Activated T-helper 2 cell treated with anti-CD3 and anti-CD28 coated beads, Interferon-gamma antibody, Interleukin-2, Interleukin-4, amounts not matched to agents 10 μg/mL and 5 μg/mL and 100 μg/mL, durations not matched to agents 14 hours and 24 hours and 36 hours (primary cell): ENCODE measurements at regions not wholly inside any gene's neighbourhood (a gene's known extent, or its start where the extent isn't known, plus 50 kb on each side); places are given as distances from the start of the nearest gene placed in this dataset.

Experiments
- DNase-seq: peaks from one replicate; pipeline ENCODE4 v3.0.0; 2021; ENCODE audit warnings: low spot score
- H3K27ac Mint-ChIP-seq: one replicate; pipeline ENCODE4 v1.8.0; 2021; ENCODE audit warnings: mixed read lengths
- H3K27me3 Mint-ChIP-seq: one replicate; pipeline ENCODE4 v1.8.0; 2021; ENCODE audit warnings: low read depth, mixed read lengths
- H3K36me3 Mint-ChIP-seq: one replicate; pipeline ENCODE4 v1.8.0; 2021; ENCODE audit warnings: low read depth, mixed read lengths
- H3K4me1 Mint-ChIP-seq: one replicate; pipeline ENCODE4 v1.8.0; 2021; ENCODE audit warnings: low read depth, mixed read lengths
- H3K4me3 Mint-ChIP-seq: one replicate; pipeline ENCODE4 v1.8.0; 2021; ENCODE audit warnings: low read depth, mild to moderate bottlenecking, moderate library complexity, mixed read lengths
- H3K9me3 Mint-ChIP-seq: one replicate; pipeline ENCODE4 v1.8.0; 2021; ENCODE audit warnings: mixed read lengths
- intact Hi-C: fragments of 100-400 bp; cut with micrococcal nuclease; formaldehyde crosslinking; loops from one replicate; pipeline ENCODE4 v1.15.1; 2023

DNA sequence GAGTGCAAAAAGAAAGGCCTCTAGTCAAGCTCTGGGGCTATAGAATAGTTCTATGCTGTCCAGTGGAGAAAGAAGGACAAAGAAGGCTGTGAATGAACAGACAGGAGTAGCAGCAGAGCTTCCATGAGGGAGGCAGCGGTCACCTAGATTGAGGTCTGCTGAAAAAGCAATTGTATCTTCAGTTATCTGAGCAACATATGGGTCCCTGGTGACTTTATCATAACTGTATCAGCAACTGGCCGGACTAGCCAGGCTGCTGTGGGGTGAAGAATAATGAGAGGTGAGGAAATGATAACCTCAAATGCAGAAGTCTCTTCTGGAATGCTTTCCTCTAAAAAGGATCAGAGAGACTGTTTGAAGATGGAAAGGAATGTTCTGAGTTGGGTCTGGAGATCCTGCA lies 971.3 kb upstream of the TMEM132C start:
- intact Hi-C loops = no loop called here
- Mint-ChIP-seq H3K27ac (no peak overlapping the region), H3K36me3 (no peaks in the 10 kb centered on the region), H3K9me3 (no peaks in the 10 kb centered on the region), H3K4me1 (no peaks in the 10 kb centered on the region), H3K27me3 (no peaks in the 10 kb centered on the region), H3K4me3 (no peak overlapping the region)
- DNase-seq = no peak

DNA sequence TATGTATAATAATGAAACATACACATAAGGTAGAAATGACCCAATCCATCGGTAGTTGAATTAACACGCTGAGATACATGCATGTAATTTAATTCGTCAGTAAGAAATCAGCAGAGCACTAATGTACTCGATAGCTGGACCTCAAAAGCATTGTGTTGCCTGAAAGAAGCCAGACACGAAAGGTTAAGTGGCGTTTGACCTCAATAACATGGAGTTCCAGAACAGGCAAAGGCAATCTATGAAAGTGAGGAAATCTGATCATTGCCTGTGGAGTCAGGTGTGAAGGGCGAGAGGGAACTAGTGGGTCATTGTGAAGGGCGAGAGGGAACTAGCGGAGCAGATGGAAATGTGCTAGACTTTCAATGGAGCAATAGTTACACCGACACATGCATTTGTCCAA lies 970.4 kb upstream of the TMEM132C start:
- H3K9me3 Mint-ChIP-seq = no peaks in the 10 kb centered on the region
- H3K27ac Mint-ChIP-seq = no peak overlapping the region
- no peak for DNase-seq
- no peak overlapping the region for H3K4me3 Mint-ChIP-seq
- H3K4me1 Mint-ChIP-seq = no peaks in the 10 kb centered on the region
- intact Hi-C loops = no loop called here
- H3K27me3 Mint-ChIP-seq = no peaks in the 10 kb centered on the region
- no peaks in the 10 kb centered on the region for H3K36me3 Mint-ChIP-seq

DNA sequence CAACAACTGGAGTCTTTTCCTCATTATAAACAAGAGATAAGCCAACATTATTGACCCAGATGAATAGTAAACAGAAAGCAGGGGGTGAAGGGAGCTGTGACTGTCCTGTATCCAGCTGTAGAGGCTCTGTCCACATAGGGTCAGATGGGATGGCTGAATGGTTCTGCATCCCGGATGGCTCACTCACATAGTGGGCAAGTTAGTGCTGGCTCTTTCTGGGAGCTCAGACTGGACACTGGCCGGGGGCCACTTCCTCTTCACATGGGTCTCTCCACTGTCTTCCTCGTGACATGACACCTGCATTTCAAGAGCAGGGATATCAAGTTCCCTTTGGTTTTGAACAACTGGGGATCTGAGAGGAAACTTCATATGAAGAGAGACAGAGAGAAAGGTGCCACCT lies 969.6 kb upstream of the TMEM132C start:
- intact Hi-C loops = no loop called here
- H3K9me3 Mint-ChIP-seq = no peaks in the 10 kb centered on the region
- no peaks in the 10 kb centered on the region for H3K27me3 Mint-ChIP-seq
- DNase-seq = no peak
- H3K36me3 Mint-ChIP-seq = no peaks in the 10 kb centered on the region
- no peaks in the 10 kb centered on the region for H3K4me1 Mint-ChIP-seq
- H3K4me3 Mint-ChIP-seq = no peak overlapping the region
- H3K27ac Mint-ChIP-seq = no peak overlapping the region

DNA sequence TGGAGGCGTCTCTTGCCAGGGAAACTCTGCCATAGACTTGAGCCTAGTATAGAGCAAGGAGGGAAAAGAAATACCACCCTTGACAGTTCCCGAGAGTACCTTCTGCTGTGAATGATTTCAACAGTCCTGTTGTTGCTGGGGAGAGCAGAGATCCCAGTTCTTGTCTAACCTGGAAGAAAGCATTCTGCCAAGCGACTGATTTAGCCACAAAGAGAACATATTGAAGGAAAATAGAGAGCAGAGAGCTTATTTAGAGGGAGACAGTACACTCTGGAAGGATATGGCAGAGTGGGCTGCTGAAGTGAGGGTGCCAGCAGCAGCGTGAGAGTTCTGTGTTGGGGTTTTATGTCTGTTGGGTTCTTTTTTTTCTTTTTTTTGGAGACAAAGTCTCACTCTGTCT lies 966.9 kb upstream of the TMEM132C start:
- no peak overlapping the region for H3K4me3 Mint-ChIP-seq
- no peaks in the 10 kb centered on the region for H3K9me3 Mint-ChIP-seq
- H3K36me3 Mint-ChIP-seq = no peaks in the 10 kb centered on the region
- DNase-seq = no peak
- intact Hi-C loops = no loop called here
- no peaks in the 10 kb centered on the region for H3K4me1 Mint-ChIP-seq
- no peaks in the 10 kb centered on the region for H3K27me3 Mint-ChIP-seq
- no peak overlapping the region for H3K27ac Mint-ChIP-seq

DNA sequence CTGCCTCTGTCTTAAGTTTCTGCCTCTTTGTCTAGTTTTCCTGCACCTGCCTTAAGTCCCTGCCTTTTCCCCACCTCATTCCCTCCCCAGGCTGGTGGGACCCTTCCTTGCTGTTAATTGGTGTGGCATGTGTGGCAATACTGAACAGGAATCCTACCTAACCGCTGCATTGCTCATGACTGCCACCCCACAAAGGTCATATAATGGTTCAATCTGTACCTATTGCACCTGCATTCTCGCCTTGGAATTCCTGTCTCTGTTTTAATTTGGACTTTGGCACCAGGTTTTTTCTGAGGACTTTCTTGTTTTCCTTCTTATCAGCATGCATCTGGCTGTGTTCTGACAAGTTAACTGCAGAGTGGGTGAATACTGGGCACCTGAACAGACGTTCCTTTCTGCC lies 966.2 kb upstream of the TMEM132C start:
- intact Hi-C loops = no loop called here
- DNase-seq = no peak
- H3K27me3 Mint-ChIP-seq = no peaks in the 10 kb centered on the region
- H3K9me3 Mint-ChIP-seq = no peaks in the 10 kb centered on the region
- H3K4me1 Mint-ChIP-seq = no peaks in the 10 kb centered on the region
- no peaks in the 10 kb centered on the region for H3K36me3 Mint-ChIP-seq
- H3K27ac Mint-ChIP-seq = no peak overlapping the region
- no peak overlapping the region for H3K4me3 Mint-ChIP-seq

DNA sequence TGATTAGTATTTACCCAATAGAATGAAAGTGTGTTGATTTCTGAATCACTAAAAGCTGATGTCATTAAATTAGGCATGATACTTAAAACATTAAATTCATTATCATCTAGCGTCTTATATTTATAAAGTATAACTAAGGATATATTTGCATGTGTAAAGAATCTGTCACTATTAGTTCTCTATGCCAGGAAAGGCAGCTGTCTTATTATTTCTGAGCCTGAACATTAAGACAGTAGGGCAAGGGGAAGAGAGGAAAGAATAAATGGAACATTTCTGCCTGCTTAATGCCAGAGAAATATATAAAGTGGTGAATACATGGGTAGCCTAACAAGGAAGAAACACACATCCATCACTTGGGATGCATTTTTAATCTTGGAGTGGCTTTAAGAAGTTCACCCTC lies 965.1 kb upstream of the TMEM132C start:
- Mint-ChIP-seq H3K4me3 (no peak overlapping the region), H3K9me3 (no peaks in the 10 kb centered on the region), H3K27ac (no peak overlapping the region), H3K36me3 (no peaks in the 10 kb centered on the region), H3K27me3 (no peaks in the 10 kb centered on the region), H3K4me1 (no peaks in the 10 kb centered on the region)
- no peak for DNase-seq
- intact Hi-C loops = no loop called here

DNA sequence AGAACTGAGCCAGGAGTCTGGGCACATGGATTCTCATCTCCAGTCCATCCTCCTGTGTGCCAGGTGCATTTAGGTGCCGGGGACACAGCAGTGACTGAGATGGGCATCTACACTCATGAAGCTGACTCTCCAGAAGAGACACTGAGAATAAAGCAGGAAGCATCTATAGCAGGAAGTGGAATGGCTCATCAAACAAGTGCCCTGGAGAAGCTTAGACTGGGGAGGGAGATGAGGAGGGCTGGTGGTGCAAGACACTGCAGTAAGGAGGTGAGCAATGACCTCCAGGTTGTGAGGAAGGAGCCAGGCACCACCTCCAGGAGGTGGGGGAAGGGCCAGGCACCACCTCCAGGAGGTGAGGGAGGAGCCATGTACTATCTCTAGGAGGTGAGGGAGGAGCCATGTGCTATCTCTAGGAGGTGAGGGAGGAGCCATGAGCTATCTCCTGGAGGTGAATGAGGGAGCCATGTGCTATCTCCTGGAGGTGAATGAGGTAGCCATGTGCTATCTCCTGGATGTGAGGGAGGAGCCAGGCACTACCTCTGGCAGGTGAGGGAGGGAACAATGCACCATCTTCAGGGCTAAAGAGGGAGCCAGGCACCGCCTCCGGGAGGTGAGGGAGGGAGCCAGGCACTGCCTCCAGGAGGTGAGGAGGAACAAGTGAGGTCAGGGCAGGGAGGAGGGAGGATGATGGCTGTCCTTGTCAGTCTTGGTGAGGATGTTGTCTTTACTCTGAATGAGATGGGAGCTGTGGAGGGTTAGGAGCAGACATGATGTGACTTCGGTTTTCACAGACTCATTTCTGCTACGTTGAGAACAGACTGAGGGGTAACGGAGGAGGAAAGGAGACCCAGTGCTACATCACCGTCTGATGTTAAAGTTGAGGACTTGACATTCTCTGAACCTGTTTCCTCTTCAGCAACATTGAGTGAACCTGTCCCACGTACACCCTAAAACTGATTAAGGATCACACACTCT lies 961.9 kb upstream of the TMEM132C start:
- Mint-ChIP-seq H3K36me3 (no peaks in the 10 kb centered on the region), H3K4me3 (no peak overlapping the region), H3K27me3 (no peaks in the 10 kb centered on the region), H3K27ac (no peak overlapping the region), H3K4me1 (no peaks in the 10 kb centered on the region), H3K9me3 (no peaks in the 10 kb centered on the region)
- DNase-seq = no peak
- intact Hi-C loops = no loop called here

DNA sequence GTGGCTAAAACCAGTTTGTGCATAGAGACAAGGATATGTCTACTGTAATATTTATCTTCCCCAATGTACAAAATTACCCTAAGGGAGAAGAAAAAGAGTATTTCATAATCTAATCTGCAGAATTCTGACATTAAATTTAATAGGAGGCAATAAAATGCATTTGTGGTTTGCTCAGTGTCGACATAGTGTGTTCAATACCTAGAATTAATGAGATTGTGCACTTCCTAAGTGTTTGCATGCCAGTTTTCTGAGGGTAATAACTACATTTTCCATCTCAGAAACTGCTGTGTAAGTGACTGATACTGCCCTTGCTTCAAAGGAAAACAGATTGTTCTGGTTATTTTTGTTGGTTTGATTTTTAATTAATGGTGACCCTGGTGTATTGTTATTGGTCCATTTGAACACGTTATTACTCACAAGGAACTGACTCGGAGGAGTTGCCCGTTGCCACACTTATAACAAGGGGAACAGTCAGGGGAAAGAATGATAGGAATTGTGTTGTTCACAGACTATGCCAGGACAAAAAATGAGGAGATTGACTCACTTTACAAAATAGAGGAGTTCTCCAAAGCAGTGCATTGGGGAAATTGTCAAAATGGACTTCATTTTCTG lies 960.3 kb upstream of the TMEM132C start:
- no peaks in the 10 kb centered on the region for H3K36me3 Mint-ChIP-seq
- DNase-seq = no peak
- no peak overlapping the region for H3K27ac Mint-ChIP-seq

DNA sequence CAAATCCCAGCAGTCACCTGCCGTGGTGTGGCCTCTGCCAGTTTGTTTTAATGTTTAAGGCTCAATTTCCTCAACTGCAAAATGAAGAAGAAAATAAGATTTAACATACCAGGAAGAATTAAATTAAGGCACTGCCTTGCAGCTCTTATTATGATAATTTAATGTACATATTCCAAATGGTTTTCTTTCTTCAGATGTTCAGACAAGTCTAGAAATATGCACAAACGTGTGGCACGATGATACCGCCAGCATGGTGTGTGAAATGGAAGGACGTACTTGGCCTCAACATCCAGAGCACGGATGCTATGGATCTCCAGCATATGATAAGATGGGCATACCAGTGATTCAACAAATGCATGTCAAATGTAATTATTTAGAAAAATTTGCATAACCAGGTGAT lies 959.4 kb upstream of the TMEM132C start:
- Mint-ChIP-seq H3K4me1 (no peaks in the 10 kb centered on the region), H3K4me3 (no peak overlapping the region), H3K9me3 (no peaks in the 10 kb centered on the region), H3K36me3 (no peaks in the 10 kb centered on the region), H3K27me3 (no peaks in the 10 kb centered on the region), H3K27ac (no peak overlapping the region)
- intact Hi-C loops = no loop called here
- no peak for DNase-seq

More for the DNA sequence above, 960.3 kb upstream of the TMEM132C start:
- intact Hi-C loops = no loop called here
- H3K4me3 Mint-ChIP-seq = no peak overlapping the region
- H3K4me1 Mint-ChIP-seq = no peaks in the 10 kb centered on the region
- H3K9me3 Mint-ChIP-seq = no peaks in the 10 kb centered on the region
- no peaks in the 10 kb centered on the region for H3K27me3 Mint-ChIP-seq

DNA sequence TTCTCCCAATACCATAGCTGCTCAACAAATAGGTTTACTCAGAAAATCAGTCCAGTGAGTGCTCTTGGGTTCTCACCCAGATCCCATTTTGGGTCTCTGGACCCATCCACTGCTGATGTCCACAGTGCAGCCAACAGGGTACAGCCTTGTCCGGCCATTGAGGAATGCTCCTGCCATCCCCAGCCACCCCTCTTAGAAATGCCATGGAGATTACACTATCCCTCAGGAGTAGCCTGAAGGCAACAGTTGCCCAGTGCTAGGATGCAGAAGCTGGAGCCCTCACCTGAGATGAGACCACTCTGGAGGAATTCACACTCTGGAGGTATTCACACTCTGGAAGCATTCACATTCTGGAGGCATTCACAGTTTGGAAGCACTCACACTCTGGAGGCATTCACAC lies 958.8 kb upstream of the TMEM132C start:
- Mint-ChIP-seq H3K27me3 (no peaks in the 10 kb centered on the region), H3K27ac (no peak overlapping the region), H3K4me3 (no peak overlapping the region), H3K4me1 (no peaks in the 10 kb centered on the region), H3K9me3 (no peaks in the 10 kb centered on the region), H3K36me3 (no peaks in the 10 kb centered on the region)
- intact Hi-C loops = no loop called here
- no peak for DNase-seq

DNA sequence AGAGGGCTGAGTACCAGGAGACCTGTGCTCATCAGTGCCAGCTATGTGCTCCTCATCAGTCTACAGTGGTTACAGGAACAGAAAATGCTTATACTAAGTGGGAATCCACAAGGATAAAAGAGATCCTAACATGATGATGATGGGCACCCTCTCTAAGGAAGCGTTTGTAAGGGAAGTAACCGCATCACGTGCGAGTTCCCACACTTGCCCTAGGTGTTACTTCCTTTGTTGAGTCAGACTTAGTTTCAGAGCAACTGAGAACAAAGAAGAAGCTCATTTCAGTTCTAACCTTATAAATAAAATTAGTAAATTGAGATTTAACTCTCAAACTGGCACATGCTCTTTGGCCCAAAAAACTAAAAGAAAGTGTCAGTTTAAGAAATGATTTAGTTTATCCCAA lies 956.4 kb upstream of the TMEM132C start:
- Mint-ChIP-seq H3K27ac (no peak overlapping the region), H3K9me3 (peaks cover 8% of the 10 kb centered on the region), H3K4me1 (no peaks in the 10 kb centered on the region), H3K36me3 (no peaks in the 10 kb centered on the region), H3K4me3 (no peak overlapping the region), H3K27me3 (no peaks in the 10 kb centered on the region)
- intact Hi-C loops = no loop called here
- DNase-seq = no peak

DNA sequence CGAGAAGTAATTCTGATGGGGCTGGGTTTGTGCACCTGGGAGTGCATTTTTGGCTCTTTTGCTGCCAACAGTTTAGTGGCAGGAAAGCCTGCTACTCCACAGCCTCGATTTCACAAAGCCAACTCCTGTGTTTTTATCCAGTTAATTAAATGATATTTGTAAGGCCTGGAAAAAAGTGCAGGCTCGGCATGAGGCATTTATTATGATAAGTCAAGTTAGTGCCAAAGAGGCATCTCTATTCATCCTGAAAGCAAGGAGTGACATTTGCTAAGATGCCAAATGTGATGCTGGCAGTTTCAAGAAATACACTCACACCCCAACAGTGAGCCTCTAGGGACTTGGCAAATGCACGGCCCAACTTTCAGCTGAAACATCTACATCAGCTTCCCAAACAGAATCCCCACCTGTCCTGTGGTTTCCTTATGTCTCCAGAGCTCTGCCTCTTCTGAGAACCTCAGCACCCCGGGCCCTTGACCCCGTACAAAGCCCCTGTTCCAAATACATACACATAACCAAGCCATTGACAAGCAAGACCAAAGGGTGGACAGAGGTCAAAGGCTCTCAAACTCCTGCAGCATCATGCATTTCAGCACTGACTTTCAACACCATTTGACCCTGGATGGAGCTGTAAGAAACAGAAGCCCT lies 955.1 kb upstream of the TMEM132C start:
- H3K9me3 Mint-ChIP-seq = peaks cover 8% of the 10 kb centered on the region
- H3K4me3 Mint-ChIP-seq = no peak overlapping the region
- no peak overlapping the region for H3K27ac Mint-ChIP-seq
- H3K36me3 Mint-ChIP-seq = no peaks in the 10 kb centered on the region
- intact Hi-C loops = no loop called here
- no peaks in the 10 kb centered on the region for H3K27me3 Mint-ChIP-seq
- no peaks in the 10 kb centered on the region for H3K4me1 Mint-ChIP-seq
- DNase-seq = no peak

DNA sequence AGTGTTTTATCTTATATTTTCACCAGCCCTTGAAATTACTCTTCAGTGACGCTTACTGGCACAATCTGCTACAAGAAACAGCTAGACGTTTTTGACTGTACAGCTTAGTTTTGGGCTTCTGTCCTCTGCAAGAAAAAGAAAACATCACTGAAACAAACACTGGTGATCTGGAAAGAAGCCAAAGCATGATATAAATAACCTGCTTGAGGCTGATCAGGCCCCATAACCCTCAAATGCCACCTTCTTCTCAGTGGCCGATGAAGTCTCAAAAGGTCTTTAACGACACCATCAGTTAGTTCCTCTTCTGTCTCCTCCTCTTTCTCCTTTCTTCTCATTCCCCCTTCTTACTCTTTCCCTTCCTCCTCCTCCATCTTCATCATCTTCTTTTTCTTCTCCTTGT lies 942.3 kb upstream of the TMEM132C start:
- Mint-ChIP-seq H3K27me3 (no peaks in the 10 kb centered on the region), H3K4me3 (no peak overlapping the region)

More for the DNA sequence above, 942.3 kb upstream of the TMEM132C start:
- no peak for DNase-seq
- intact Hi-C loops = no loop called here
- no peaks in the 10 kb centered on the region for H3K36me3 Mint-ChIP-seq
- H3K4me1 Mint-ChIP-seq = no peaks in the 10 kb centered on the region
- no peak overlapping the region for H3K27ac Mint-ChIP-seq
- no peaks in the 10 kb centered on the region for H3K9me3 Mint-ChIP-seq
